Colonic mucosa (tissue), 4 donors: ENCODE measurements at regions not wholly inside any gene's neighbourhood (a gene's known extent, or its start where the extent isn't known, plus 50 kb on each side); places are given as distances from the start of the nearest gene placed in this dataset.

ENCODE experiments used
- DNase-seq: peaks from one replicate; pipeline ENCODE4 v3.0.0-alpha.2; 2020
- H3K27ac ChIP-seq: fragments of 200-600 bp; one replicate; pipeline ENCODE4 v1.8.0; 2021
- H3K27me3 ChIP-seq: fragments of 200-600 bp; one replicate; pipeline ENCODE4 v1.8.0; 2021
- H3K36me3 ChIP-seq: fragments of 200-600 bp; one replicate; pipeline ENCODE4 v1.8.0; 2021
- H3K4me1 ChIP-seq: fragments of 200-600 bp; one replicate; pipeline ENCODE4 v1.8.0; 2021; ENCODE audit warnings: mild to moderate bottlenecking
- H3K4me3 ChIP-seq: fragments of 200-600 bp; one replicate; pipeline ENCODE4 v1.8.0; 2021
- H3K9ac ChIP-seq, 2 donors: one replicate each; pipeline ENCODE4 v1.7.0; 2013; ENCODE audit warnings: control low read depth in 2 of 2, low read depth in 2 of 2, low read length in 2 of 2
- H3K9me3 ChIP-seq: fragments of 200-600 bp; one replicate; pipeline ENCODE4 v1.8.0; 2021
- CTCF ChIP-seq: fragments of 200-600 bp; IDR thresholded peaks from one replicate; pipeline ENCODE4 v1.8.0; 2022; ENCODE audit warnings: antibody characterized with exemption, mild to moderate bottlenecking
- intact Hi-C: fragments of 100-400 bp; cut with DNase I; formaldehyde crosslinking; loops from one replicate; pipeline ENCODE4 v1.14.1; 2022
- donor health status: healthy.
- donor health status: DM: no; HTN: no; CAD: no.
- donor health status: DM: no; HTN: no; CAD: no.

- Histone ChIP-seq H3K36me3 (no peaks in the 10 kb centered on the region), H3K9me3 (no peaks in the 10 kb centered on the region), H3K4me1 (no peaks in the 10 kb centered on the region), H3K27ac (no peak overlapping the region), H3K9ac (no peak overlapping the region), H3K4me3 (no peak overlapping the region), H3K27me3 (no peaks in the 10 kb centered on the region)
- intact Hi-C loops: no loop called here
- TF ChIP-seq CTCF: no peak
- DNase-seq: no peak
Measured at GRCh38 chr21:38027901-38028498, 111.7 kb upstream of the KCNJ6 start.

- Histone ChIP-seq H3K4me1 (no peaks in the 10 kb centered on the region), H3K36me3 (no peaks in the 10 kb centered on the region), H3K27ac (no peak overlapping the region), H3K27me3 (no peaks in the 10 kb centered on the region), H3K9me3 (no peaks in the 10 kb centered on the region), H3K9ac (no peak overlapping the region), H3K4me3 (no peak overlapping the region)
- intact Hi-C loops: no loop called here
- no peak for DNase-seq
- TF ChIP-seq CTCF: no peak
Measured at GRCh38 chr21:38032082-38032801, 116.0 kb upstream of the KCNJ6 start.

GRCh38 chr21:38036016-38036415 is 119.8 kb upstream of the KCNJ6 start:
- TF ChIP-seq CTCF: no peak
- intact Hi-C loops: no loop called here
- H3K27ac ChIP-seq: no peak overlapping the region

GRCh38 chr21:38037416-38037815 is 121.2 kb upstream of the KCNJ6 start:
- Histone ChIP-seq H3K9ac (no peak overlapping the region), H3K27me3 (no peaks in the 10 kb centered on the region), H3K9me3 (no peaks in the 10 kb centered on the region), H3K36me3 (no peaks in the 10 kb centered on the region), H3K4me3 (no peak overlapping the region), H3K27ac (no peak overlapping the region), H3K4me1 (no peaks in the 10 kb centered on the region)
- DNase-seq: no peak
- no peak for TF ChIP-seq CTCF
- intact Hi-C loops: no loop called here

More at GRCh38 chr21:38036016-38036415, 119.8 kb upstream of the KCNJ6 start:
- H3K9me3 ChIP-seq: no peaks in the 10 kb centered on the region
- no peaks in the 10 kb centered on the region for H3K36me3 ChIP-seq
- no peak for DNase-seq
- H3K4me1 ChIP-seq: no peaks in the 10 kb centered on the region
- no peak overlapping the region for H3K4me3 ChIP-seq
- H3K9ac ChIP-seq: no peak overlapping the region
- no peaks in the 10 kb centered on the region for H3K27me3 ChIP-seq

GRCh38 chr21:38039369-38039768 is 123.1 kb upstream of the KCNJ6 start:
- Histone ChIP-seq H3K9me3 (no peaks in the 10 kb centered on the region), H3K4me3 (no peak overlapping the region)
- intact Hi-C loops: no loop called here

More at GRCh38 chr21:38039369-38039768, 123.1 kb upstream of the KCNJ6 start:
- H3K36me3 ChIP-seq: no peaks in the 10 kb centered on the region
- no peak overlapping the region for H3K9ac ChIP-seq
- DNase-seq: no peak
- no peaks in the 10 kb centered on the region for H3K27me3 ChIP-seq
- H3K27ac ChIP-seq: no peak overlapping the region
- no peaks in the 10 kb centered on the region for H3K4me1 ChIP-seq
- TF ChIP-seq CTCF: no peak
